SK-N-SH (cell line): ENCODE measurements at regions not wholly inside any gene's neighbourhood (a gene's known extent, or its start where the extent isn't known, plus 50 kb on each side); places are given as distances from the start of the nearest gene placed in this dataset.

Experiments
- CTCF ChIA-PET: fragments of 300-600, 350-600 bp; formaldehyde crosslinking; extraction: SDS; loops from one replicate; lab custom pipeline; 2021; lab: Yijun Ruan, JAX
- POLR2A ChIA-PET: fragments of 350-600 bp; sonication (Branson Sonifier 250); formaldehyde crosslinking; extraction: SDS; loops from one replicate; lab custom pipeline; 2020; ENCODE audit warnings: antibody characterized with exemption, inconsistent platforms; lab: Yijun Ruan, JAX
- DNase-seq: peaks from one replicate; pipeline ENCODE4 v3.0.0; 2012
- H2AFZ ChIP-seq: fragments of 200-600 bp; sonication (generic); 2 replicates; pipeline ENCODE4 v1.8.1; 2016; ENCODE audit warnings: antibody characterized with exemption, mild to moderate bottlenecking, low read depth
- H3F3A ChIP-seq: fragments of 200-600 bp; sonication (generic); replicated peaks from 2 replicates; pipeline ENCODE3; 2016; ENCODE audit warnings: antibody characterized with exemption, mild to moderate bottlenecking; ENCODE audit not compliant: insufficient read depth
- H3K27ac ChIP-seq, 2 experiments: fragments of 200-500 bp in 1 of 2; fragments of 200-600 bp in 1 of 2; sonication (Bioruptor generic) in 1 of 2; sonication (generic), shearing (Covaris generic) in 1 of 2; 2 replicates each; pipeline versions ENCODE4 v1.5.1 to v1.6.1; 2014 to 2016; ENCODE audit warnings: low read depth in 2 of 2, inconsistent platforms in 1 of 2, low read length in 1 of 2, mild to moderate bottlenecking in 1 of 2, mixed read lengths in 1 of 2
- H3K27me3 ChIP-seq: fragments of 200-600 bp; sonication (generic), shearing (Covaris generic); 2 replicates; pipeline ENCODE4 v1.6.1; 2016; ENCODE audit warnings: mixed run types; ENCODE audit not compliant: insufficient read depth
- H3K36me3 ChIP-seq, 2 experiments: fragments of 200-500 bp in 1 of 2; fragments of 200-600 bp in 1 of 2; sonication (Bioruptor generic) in 1 of 2; sonication (generic) in 1 of 2; replicated peaks in 1 of 2; 2 replicates each; pipeline versions ENCODE3 to v1.5.1; 2014 to 2016; ENCODE audit warnings: low read length in 1 of 2, mild to moderate bottlenecking in 1 of 2; ENCODE audit not compliant: insufficient read depth in 2 of 2, control insufficient read depth in 1 of 2
- H3K4me1 ChIP-seq, 2 experiments: fragments of 200-500 bp in 1 of 2; fragments of 200-600 bp in 1 of 2; sonication (Bioruptor generic) in 1 of 2; sonication (generic), shearing (Covaris generic) in 1 of 2; 2 replicates each; pipeline versions ENCODE4 v1.5.1 to v1.6.1; 2014 to 2016; ENCODE audit warnings: low read depth in 1 of 2, low read length in 1 of 2, mixed run types in 1 of 2; ENCODE audit not compliant: insufficient read depth in 2 of 2, control insufficient read depth in 1 of 2
- H3K4me2 ChIP-seq: fragments of 200-600 bp; sonication (generic), shearing (Covaris generic); 2 replicates; pipeline ENCODE4 v1.6.1; 2017; ENCODE audit warnings: mixed run types
- H3K4me3 ChIP-seq, 2 experiments: fragments of 200-500 bp in 1 of 2; fragments of 200-600 bp in 1 of 2; sonication (Bioruptor generic) in 1 of 2; sonication (generic), shearing (Covaris generic) in 1 of 2; 2 replicates each; pipeline versions ENCODE4 v1.5.1 to v1.8.1; 2014 to 2016; ENCODE audit warnings: low read depth in 2 of 2, inconsistent platforms in 1 of 2, low read length in 1 of 2, mild to moderate bottlenecking in 1 of 2, mixed read lengths in 1 of 2, moderate library complexity in 1 of 2
- H3K79me2 ChIP-seq: fragments of 200-600 bp; sonication (generic); 2 replicates; pipeline ENCODE4 v1.8.1; 2017; ENCODE audit warnings: mild to moderate bottlenecking; ENCODE audit not compliant: insufficient read depth
- H3K9ac ChIP-seq: fragments of 200-600 bp; sonication (generic); 2 replicates; pipeline ENCODE4 v1.6.1; 2017; ENCODE audit warnings: mixed run types
- H3K9me2 ChIP-seq: fragments of 200-600 bp; sonication (generic); 2 replicates; pipeline ENCODE4 v1.6.1; 2017; ENCODE audit warnings: mixed run types
- H3K9me3 ChIP-seq: fragments of 200-600 bp; sonication (generic); 2 replicates; pipeline ENCODE4 v1.6.1; 2017; ENCODE audit warnings: mixed run types, mild to moderate bottlenecking, moderate library complexity
- H4K20me1 ChIP-seq: fragments of 200-600 bp; sonication (generic); 2 replicates; pipeline ENCODE4 v1.6.1; 2017; ENCODE audit warnings: mild to moderate bottlenecking, mixed run types; ENCODE audit not compliant: insufficient read depth
- ELF1 ChIP-seq: IDR thresholded peaks from 2 replicates; pipeline ENCODE4 v1.4.0; 2012
- EP300 ChIP-seq, 2 experiments: IDR thresholded peaks; 2 replicates each; pipeline versions ENCODE4 v1.4.0 to v1.6.1; 2012; ENCODE audit warnings: borderline replicate concordance in 1 of 2, low read depth in 1 of 2, low read length in 1 of 2
- EZH2phosphoT487 ChIP-seq: fragments of 200-600 bp; sonication (generic); IDR thresholded peaks from 2 replicates; pipeline ENCODE4 v1.6.1; 2017; ENCODE audit warnings: low read depth, mixed run types, mild to moderate bottlenecking, antibody characterized with exemption, moderate library complexity, borderline replicate concordance
- FOSL2 ChIP-seq: IDR thresholded peaks from 2 replicates; pipeline ENCODE4 v1.4.0; 2012; ENCODE audit warnings: low read depth, mild to moderate bottlenecking, moderate library complexity, borderline replicate concordance
- FOXJ3 ChIP-seq: sonication (generic); formaldehyde crosslinking; IDR thresholded peaks from 2 replicates; pipeline ENCODE4 v1.5.1; 2020; ENCODE audit warnings: mild to moderate bottlenecking, missing genetic modification reagents
- GABPA ChIP-seq: IDR thresholded peaks from 2 replicates; pipeline ENCODE4 v1.4.0; 2012; ENCODE audit warnings: low read depth, mild to moderate bottlenecking
- GATA2 ChIP-seq: sonication (generic); formaldehyde crosslinking; IDR thresholded peaks from 2 replicates; pipeline ENCODE4 v1.5.0; 2020; ENCODE audit warnings: mild to moderate bottlenecking, missing genetic modification reagents
- MXI1 ChIP-seq: IDR thresholded peaks from 2 replicates; pipeline ENCODE4 v1.6.1; 2012; ENCODE audit warnings: mild to moderate bottlenecking, low read depth, low read length, improper control_type of control experiment
- NFIC ChIP-seq: IDR thresholded peaks from 2 replicates; pipeline ENCODE4 v1.4.0; 2012; ENCODE audit warnings: borderline replicate concordance
- POLR2AphosphoS5 ChIP-seq: IDR thresholded peaks from 2 replicates; pipeline ENCODE4 v1.6.1; 2012; ENCODE audit warnings: low read depth, low read length
- RCOR1 ChIP-seq: fragments of 150-350 bp; IDR thresholded peaks from 2 replicates; pipeline ENCODE4 v1.6.1; 2017; ENCODE audit warnings: antibody characterized with exemption, low read length
- RFX5 ChIP-seq: IDR thresholded peaks from 2 replicates; pipeline ENCODE4 v1.6.1; 2012; ENCODE audit warnings: mild to moderate bottlenecking, improper control_type of control experiment, low read length
- RXRA ChIP-seq: IDR thresholded peaks from 2 replicates; pipeline ENCODE4 v1.4.0; 2012; ENCODE audit warnings: low read depth, mild to moderate bottlenecking, borderline replicate concordance
- SIN3A ChIP-seq: IDR thresholded peaks from 2 replicates; pipeline ENCODE4 v1.6.1; 2012; ENCODE audit warnings: low read depth, mild to moderate bottlenecking, low read length, moderate library complexity, borderline replicate concordance
- TAF1 ChIP-seq: IDR thresholded peaks from 2 replicates; pipeline ENCODE4 v1.6.1; 2012; ENCODE audit warnings: low read depth, mild to moderate bottlenecking, low read length, moderate library complexity, borderline replicate concordance
- TCF12 ChIP-seq: IDR thresholded peaks from 2 replicates; pipeline ENCODE4 v1.4.0; 2012
- TEAD4 ChIP-seq: IDR thresholded peaks from 2 replicates; pipeline ENCODE4 v1.4.0; 2012; ENCODE audit warnings: mild to moderate bottlenecking, borderline replicate concordance; ENCODE audit not compliant: insufficient read depth
- WGBS: methylation state at CpG from one replicate; pipeline ENCODE4 v1.1.6; 2017; ENCODE audit warnings: low lambda C conversion rate; 5-methylcytosine and 5-hydroxymethylcytosine counted together
- TF ChIP-seq, protein P1 (sequence below): IDR thresholded peaks from 2 replicates; pipeline ENCODE4; 2012
- TF ChIP-seq, protein P2 (sequence below): IDR thresholded peaks from 2 replicates; pipeline ENCODE4 v1.4.0; 2012; ENCODE audit warnings: low read depth, borderline replicate concordance
- TF ChIP-seq, protein P3 (sequence below): IDR thresholded peaks from 2 replicates; pipeline ENCODE4 v1.4.0; 2012; ENCODE audit warnings: low read depth, borderline replicate concordance
- TF ChIP-seq, protein P4 (sequence below): fragments of 200-600 bp; sonication (generic); IDR thresholded peaks from 2 replicates; pipeline ENCODE4 v1.6.1; 2017; ENCODE audit warnings: antibody characterized with exemption, mild to moderate bottlenecking, moderate library complexity

DNA sequence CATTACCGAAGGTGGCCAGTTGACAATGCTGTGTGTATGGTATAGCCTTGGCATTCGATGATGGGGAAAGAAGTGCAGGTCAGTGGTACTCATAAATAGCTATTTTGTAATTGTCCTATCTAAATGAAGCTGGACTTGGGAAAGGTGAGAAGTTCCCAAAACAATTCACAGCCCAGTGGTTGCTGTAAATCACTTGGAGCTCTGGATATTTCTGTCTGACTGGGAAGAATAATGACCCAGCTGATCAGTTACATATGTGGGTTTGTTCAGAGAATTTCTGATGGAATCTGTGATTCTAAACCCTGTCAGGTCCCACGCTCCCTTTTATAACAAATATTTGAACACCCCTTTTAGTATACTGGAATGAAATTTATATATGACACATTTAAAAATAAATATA is 133.9 kb upstream of the PFN2 start:
- TF ChIP-seq, protein P1, sequence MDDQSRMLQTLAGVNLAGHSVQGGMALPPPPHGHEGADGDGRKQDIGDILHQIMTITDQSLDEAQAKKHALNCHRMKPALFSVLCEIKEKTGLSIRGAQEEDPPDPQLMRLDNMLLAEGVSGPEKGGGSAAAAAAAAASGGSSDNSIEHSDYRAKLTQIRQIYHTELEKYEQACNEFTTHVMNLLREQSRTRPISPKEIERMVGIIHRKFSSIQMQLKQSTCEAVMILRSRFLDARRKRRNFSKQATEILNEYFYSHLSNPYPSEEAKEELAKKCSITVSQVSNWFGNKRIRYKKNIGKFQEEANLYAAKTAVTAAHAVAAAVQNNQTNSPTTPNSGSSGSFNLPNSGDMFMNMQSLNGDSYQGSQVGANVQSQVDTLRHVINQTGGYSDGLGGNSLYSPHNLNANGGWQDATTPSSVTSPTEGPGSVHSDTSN = peak; percentile 74
- peak; percentile 29; the same call in 1 of the 2 replicates for TF ChIP-seq TEAD4
- TF ChIP-seq ELF1 = no peak
- no peak for TF ChIP-seq POLR2AphosphoS5
- no peak for TF ChIP-seq GABPA
- no peak for TF ChIP-seq MXI1
- TF ChIP-seq GATA2 (CRISPR knock-in tag) = no peak
- 0 out of 4 replicates have a peak, but pooled peaks of 1 of the 2 experiments have one; percentile 18 for TF ChIP-seq EP300 (IDR thresholded peaks at IDR 0.05; ENCODE audit: borderline replicate concordance in 1 of 2, low read depth in 1 of 2, low read length in 1 of 2)
- TF ChIP-seq, protein P2, sequence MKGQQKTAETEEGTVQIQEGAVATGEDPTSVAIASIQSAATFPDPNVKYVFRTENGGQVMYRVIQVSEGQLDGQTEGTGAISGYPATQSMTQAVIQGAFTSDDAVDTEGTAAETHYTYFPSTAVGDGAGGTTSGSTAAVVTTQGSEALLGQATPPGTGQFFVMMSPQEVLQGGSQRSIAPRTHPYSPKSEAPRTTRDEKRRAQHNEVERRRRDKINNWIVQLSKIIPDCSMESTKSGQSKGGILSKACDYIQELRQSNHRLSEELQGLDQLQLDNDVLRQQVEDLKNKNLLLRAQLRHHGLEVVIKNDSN = no peak
- no peak for TF ChIP-seq SIN3A
- no peak for TF ChIP-seq RFX5
- TF ChIP-seq TCF12 = peak; percentile 74
- TF ChIP-seq, all 33 proteins: peak for 4
- Histone ChIP-seq H3K27me3 (no peaks in the 10 kb centered on the region), H3K9me3 (peaks cover 8% of the 10 kb centered on the region), H3K4me1 (peaks cover 16 to 24% of the 10 kb centered on the region in 2 experiments), H3K36me3 (no peaks in the 10 kb centered on the region), H3F3A (peaks cover 28% of the 10 kb centered on the region), H4K20me1 (no peaks in the 10 kb centered on the region), H3K4me2 (no peak overlapping the region), H3K27ac (peak overlapping the region; percentile 91 to 93; a peak in 3 of 4 replicates), H3K79me2 (no peaks in the 10 kb centered on the region), H3K4me3 (no peak overlapping the region), H2AFZ (no peak overlapping the region), H3K9ac (no peak overlapping the region), H3K9me2 (no peaks in the 10 kb centered on the region)
- WGBS = 63% methylated on average over 3 of the region's 3 CpGs
- CTCF ChIA-PET = interaction anchor here (0.9 kb wide), 1 partner anchor 56 kb away, joined by 3 read pairs; no protein-coding TSS in a partner anchor
- POLR2A ChIA-PET = no interaction called here
- no peak for DNase-seq

DNA sequence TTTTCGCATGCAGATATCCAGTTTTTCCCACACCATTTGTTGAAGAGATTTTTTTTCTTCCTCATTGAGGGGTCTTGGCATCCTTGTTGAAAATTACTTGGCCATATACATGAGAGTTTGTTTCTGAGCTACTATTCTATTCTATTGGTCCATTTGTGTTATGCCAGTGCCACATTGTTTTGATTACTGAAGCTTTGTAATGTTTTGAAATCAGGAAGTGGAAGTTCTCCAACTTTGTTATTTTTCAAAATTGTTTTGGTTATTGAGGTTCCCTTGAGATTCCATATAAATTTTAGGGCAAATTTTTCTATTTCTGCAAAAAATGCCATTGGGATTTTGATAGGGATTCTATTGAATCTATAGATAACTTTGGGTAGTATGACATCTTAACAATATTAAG is 130.3 kb upstream of the PFN2 start:
- ChIA-PET CTCF (no interaction called here), POLR2A (no interaction called here)
- WGBS = 93% methylated on average over 1 of the region's 1 CpG
- Histone ChIP-seq H3K4me2 (no peak overlapping the region), H3K27ac (no peak overlapping the region), H3K4me1 (peaks cover 3 to 10% of the 10 kb centered on the region in 2 experiments; a peak in 2 of 4 replicates), H3F3A (peaks cover 14% of the 10 kb centered on the region), H3K79me2 (no peaks in the 10 kb centered on the region), H3K9me3 (peaks cover 8% of the 10 kb centered on the region), H3K9me2 (no peaks in the 10 kb centered on the region), H3K4me3 (no peak overlapping the region), H3K36me3 (no peaks in the 10 kb centered on the region), H2AFZ (no peak overlapping the region), H3K27me3 (no peaks in the 10 kb centered on the region), H4K20me1 (no peaks in the 10 kb centered on the region), H3K9ac (no peak overlapping the region)
- DNase-seq = no peak
- TF ChIP-seq FOSL2 (no peak), ELF1 (no peak), EZH2phosphoT487 (no peak), EP300 (IDR thresholded peaks at IDR 0.05; ENCODE audit: borderline replicate concordance in 1 of 2, low read depth in 1 of 2, low read length in 1 of 2) (no peak), NFIC (no peak), RXRA (no peak), TAF1 (no peak), SIN3A (no peak), GABPA (no peak), MXI1 (no peak), TEAD4 (no peak), RCOR1 (no peak), FOXJ3 (CRISPR knock-in tag) (no peak)
- TF ChIP-seq, protein P3, sequence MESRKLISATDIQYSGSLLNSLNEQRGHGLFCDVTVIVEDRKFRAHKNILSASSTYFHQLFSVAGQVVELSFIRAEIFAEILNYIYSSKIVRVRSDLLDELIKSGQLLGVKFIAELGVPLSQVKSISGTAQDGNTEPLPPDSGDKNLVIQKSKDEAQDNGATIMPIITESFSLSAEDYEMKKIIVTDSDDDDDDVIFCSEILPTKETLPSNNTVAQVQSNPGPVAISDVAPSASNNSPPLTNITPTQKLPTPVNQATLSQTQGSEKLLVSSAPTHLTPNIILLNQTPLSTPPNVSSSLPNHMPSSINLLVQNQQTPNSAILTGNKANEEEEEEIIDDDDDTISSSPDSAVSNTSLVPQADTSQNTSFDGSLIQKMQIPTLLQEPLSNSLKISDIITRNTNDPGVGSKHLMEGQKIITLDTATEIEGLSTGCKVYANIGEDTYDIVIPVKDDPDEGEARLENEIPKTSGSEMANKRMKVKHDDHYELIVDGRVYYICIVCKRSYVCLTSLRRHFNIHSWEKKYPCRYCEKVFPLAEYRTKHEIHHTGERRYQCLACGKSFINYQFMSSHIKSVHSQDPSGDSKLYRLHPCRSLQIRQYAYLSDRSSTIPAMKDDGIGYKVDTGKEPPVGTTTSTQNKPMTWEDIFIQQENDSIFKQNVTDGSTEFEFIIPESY = no peak
- TF ChIP-seq, protein P4, sequence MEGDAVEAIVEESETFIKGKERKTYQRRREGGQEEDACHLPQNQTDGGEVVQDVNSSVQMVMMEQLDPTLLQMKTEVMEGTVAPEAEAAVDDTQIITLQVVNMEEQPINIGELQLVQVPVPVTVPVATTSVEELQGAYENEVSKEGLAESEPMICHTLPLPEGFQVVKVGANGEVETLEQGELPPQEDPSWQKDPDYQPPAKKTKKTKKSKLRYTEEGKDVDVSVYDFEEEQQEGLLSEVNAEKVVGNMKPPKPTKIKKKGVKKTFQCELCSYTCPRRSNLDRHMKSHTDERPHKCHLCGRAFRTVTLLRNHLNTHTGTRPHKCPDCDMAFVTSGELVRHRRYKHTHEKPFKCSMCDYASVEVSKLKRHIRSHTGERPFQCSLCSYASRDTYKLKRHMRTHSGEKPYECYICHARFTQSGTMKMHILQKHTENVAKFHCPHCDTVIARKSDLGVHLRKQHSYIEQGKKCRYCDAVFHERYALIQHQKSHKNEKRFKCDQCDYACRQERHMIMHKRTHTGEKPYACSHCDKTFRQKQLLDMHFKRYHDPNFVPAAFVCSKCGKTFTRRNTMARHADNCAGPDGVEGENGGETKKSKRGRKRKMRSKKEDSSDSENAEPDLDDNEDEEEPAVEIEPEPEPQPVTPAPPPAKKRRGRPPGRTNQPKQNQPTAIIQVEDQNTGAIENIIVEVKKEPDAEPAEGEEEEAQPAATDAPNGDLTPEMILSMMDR = no peak
